ENCODE measurements at regions not wholly inside any gene's neighbourhood (a gene's known extent, or its start where the extent isn't known, plus 50 kb on each side); places are given as distances from the start of the nearest gene placed in this dataset.

DNA sequence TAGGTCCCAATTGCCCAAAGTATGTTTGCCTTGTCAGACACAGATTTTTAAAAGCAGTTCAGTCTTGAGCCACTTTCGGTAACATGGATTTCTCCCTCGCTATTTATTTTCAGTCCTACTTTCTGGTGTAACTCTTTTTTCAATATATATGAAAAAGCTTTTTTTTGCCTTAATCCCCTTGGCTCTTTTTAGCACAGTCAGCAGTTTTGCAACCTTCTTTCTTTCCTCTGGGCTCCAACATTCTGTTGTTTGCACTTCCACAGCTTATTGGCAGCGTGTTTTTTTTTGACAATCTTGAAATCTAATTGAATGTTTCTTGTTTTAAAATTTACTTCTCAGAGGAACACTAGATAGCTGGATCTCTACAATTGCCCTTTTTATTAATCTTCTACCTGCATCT, 429.3 kb upstream of the NBEA start:
- 92% methylated on average over 3 of the region's 3 CpGs for WGBS
- H3K27ac ChIP-seq (ENCODE audit: low read depth in 1 of 2, low read length in 1 of 2) = no peak overlapping the region
- DNase-seq (ENCODE audit: low read depth in 6 of 9, low spot score in 9 of 9) = no peak
- H3K27me3 ChIP-seq (ENCODE audit: control insufficient read depth in 2 of 2, insufficient read depth in 1 of 2, low read length in 1 of 2) = no peaks in the 10 kb centered on the region
- H3K9me3 ChIP-seq (ENCODE audit: control insufficient read depth in 2 of 2, insufficient read depth in 1 of 2, low read length in 1 of 2) = peaks cover 0 to 6% of the 10 kb centered on the region in 2 donors
- no peaks in the 10 kb centered on the region for H3K36me3 ChIP-seq (ENCODE audit: control insufficient read depth in 2 of 2, insufficient read depth in 2 of 2, low read length in 1 of 2)
- H3K4me1 ChIP-seq (ENCODE audit: control insufficient read depth in 2 of 2, insufficient read depth in 2 of 2, low read length in 2 of 2) = no peaks in the 10 kb centered on the region
- no peak overlapping the region for H3K4me3 ChIP-seq (ENCODE audit: low read length in 2 of 2)

DNA sequence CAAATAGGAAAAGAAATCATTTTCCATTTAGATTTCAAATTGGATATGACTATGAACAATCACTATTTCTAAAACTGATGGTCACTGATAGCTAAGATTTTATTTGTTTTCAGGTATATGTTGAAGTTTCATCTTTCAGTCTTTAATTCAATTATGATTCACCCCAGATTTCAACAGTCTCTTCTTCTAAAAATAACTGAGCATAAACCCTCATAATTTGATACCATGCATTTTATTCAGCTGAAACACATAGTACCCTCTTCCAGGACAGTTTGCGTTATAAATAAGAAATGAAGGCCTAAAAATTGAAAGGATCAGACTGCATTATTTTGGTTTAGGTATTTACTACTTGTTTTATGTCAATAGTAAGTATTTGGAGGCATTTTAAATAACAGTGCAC, 428.5 kb upstream of the NBEA start:
- DNase-seq (ENCODE audit: low read depth in 6 of 9, low spot score in 9 of 9) = no peak
- Histone ChIP-seq H3K4me1 (ENCODE audit: control insufficient read depth in 2 of 2, insufficient read depth in 2 of 2, low read length in 2 of 2) (no peaks in the 10 kb centered on the region), H3K27me3 (ENCODE audit: control insufficient read depth in 2 of 2, insufficient read depth in 1 of 2, low read length in 1 of 2) (no peaks in the 10 kb centered on the region), H3K27ac (ENCODE audit: low read depth in 1 of 2, low read length in 1 of 2) (no peak overlapping the region), H3K36me3 (ENCODE audit: control insufficient read depth in 2 of 2, insufficient read depth in 2 of 2, low read length in 1 of 2) (no peaks in the 10 kb centered on the region), H3K4me3 (ENCODE audit: low read length in 2 of 2) (no peak overlapping the region), H3K9me3 (ENCODE audit: control insufficient read depth in 2 of 2, insufficient read depth in 1 of 2, low read length in 1 of 2) (peaks cover 0 to 6% of the 10 kb centered on the region in 2 donors)
- 91% methylated on average over 1 of the region's 1 CpG for WGBS

DNA sequence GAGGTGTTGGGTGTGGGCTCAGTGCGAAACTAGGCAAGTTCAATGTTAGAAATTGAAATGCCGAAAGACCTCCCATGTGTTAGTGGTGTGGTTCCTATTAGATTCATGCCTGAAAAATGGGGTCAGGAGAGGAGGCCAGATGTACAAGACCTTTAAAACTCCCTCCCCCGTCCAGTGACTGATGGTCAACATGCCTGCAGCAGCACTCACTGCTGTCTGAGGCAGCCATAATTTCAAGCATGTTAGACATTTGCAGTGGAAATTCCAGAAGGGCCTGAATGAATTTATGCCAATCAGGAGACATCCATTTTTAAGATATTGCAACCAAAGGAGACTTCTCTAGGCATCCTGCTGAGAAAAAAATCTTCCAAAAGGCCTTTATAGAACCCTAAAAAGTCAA, 426.9 kb upstream of the NBEA start:
- H3K4me3 ChIP-seq (ENCODE audit: low read length in 2 of 2) = no peak overlapping the region
- peaks cover 0 to 6% of the 10 kb centered on the region in 2 donors for H3K9me3 ChIP-seq (ENCODE audit: control insufficient read depth in 2 of 2, insufficient read depth in 1 of 2, low read length in 1 of 2)
- no peaks in the 10 kb centered on the region for H3K4me1 ChIP-seq (ENCODE audit: control insufficient read depth in 2 of 2, insufficient read depth in 2 of 2, low read length in 2 of 2)
- H3K27ac ChIP-seq (ENCODE audit: low read depth in 1 of 2, low read length in 1 of 2) = no peak overlapping the region
- 98% methylated on average over 3 of the region's 3 CpGs for WGBS
- no peaks in the 10 kb centered on the region for H3K36me3 ChIP-seq (ENCODE audit: control insufficient read depth in 2 of 2, insufficient read depth in 2 of 2, low read length in 1 of 2)
- no peaks in the 10 kb centered on the region for H3K27me3 ChIP-seq (ENCODE audit: control insufficient read depth in 2 of 2, insufficient read depth in 1 of 2, low read length in 1 of 2)
- no peak for DNase-seq (ENCODE audit: low read depth in 6 of 9, low spot score in 9 of 9)

DNA sequence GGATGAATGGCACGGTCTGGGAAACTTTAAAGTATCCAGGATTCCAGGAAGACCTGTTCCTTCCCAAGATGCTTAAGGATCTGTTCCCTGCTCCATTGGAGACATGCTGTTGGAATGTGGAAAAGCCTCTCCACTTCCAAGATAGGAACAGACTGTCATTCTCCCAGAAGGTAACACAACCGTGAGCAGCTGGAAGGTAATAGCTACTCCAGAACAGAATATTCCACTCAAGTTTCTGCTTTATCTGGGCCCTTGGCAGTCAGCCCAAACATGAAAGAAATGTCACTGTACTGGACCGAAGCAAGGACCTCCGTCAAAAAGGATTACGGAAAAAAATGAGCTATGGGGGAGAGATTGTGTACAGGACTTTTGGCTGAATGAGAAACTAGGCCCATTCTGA, 420.9 kb upstream of the NBEA start:
- 93% methylated on average over 5 of the region's 5 CpGs for WGBS
- Histone ChIP-seq H3K27me3 (ENCODE audit: control insufficient read depth in 2 of 2, insufficient read depth in 1 of 2, low read length in 1 of 2) (no peaks in the 10 kb centered on the region), H3K36me3 (ENCODE audit: control insufficient read depth in 2 of 2, insufficient read depth in 2 of 2, low read length in 1 of 2) (no peaks in the 10 kb centered on the region)

DNA sequence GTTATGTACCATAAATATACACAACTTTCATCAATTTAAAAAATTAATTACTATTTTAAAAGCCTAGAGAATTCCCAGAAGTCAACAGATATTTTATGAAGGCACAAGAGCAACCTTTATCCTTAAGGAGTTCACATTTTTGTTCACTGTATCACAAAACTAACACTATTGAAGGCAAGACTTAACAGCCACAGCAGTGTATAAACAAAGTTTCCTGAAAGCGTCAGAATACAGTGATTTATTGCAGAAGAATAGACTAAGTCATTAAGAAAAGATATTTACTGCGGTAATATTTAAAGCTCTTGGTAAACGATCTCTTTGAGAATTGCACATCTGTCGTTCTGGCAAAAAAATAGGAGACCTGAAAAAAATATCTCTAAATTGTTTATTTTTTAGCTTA, 419.3 kb upstream of the NBEA start:
- no peak for DNase-seq (ENCODE audit: low read depth in 6 of 9, low spot score in 9 of 9)
- Histone ChIP-seq H3K4me3 (ENCODE audit: low read length in 2 of 2) (no peak overlapping the region), H3K36me3 (ENCODE audit: control insufficient read depth in 2 of 2, insufficient read depth in 2 of 2, low read length in 1 of 2) (no peaks in the 10 kb centered on the region), H3K27ac (ENCODE audit: low read depth in 1 of 2, low read length in 1 of 2) (no peak overlapping the region), H3K4me1 (ENCODE audit: control insufficient read depth in 2 of 2, insufficient read depth in 2 of 2, low read length in 2 of 2) (no peaks in the 10 kb centered on the region), H3K27me3 (ENCODE audit: control insufficient read depth in 2 of 2, insufficient read depth in 1 of 2, low read length in 1 of 2) (no peaks in the 10 kb centered on the region), H3K9me3 (ENCODE audit: control insufficient read depth in 2 of 2, insufficient read depth in 1 of 2, low read length in 1 of 2) (no peaks in the 10 kb centered on the region)
- 83% methylated on average over 4 of the region's 4 CpGs for WGBS

More for the DNA sequence above, 420.9 kb upstream of the NBEA start:
- Histone ChIP-seq H3K4me3 (ENCODE audit: low read length in 2 of 2) (no peak overlapping the region), H3K27ac (ENCODE audit: low read depth in 1 of 2, low read length in 1 of 2) (no peak overlapping the region), H3K4me1 (ENCODE audit: control insufficient read depth in 2 of 2, insufficient read depth in 2 of 2, low read length in 2 of 2) (no peaks in the 10 kb centered on the region), H3K9me3 (ENCODE audit: control insufficient read depth in 2 of 2, insufficient read depth in 1 of 2, low read length in 1 of 2) (no peaks in the 10 kb centered on the region)
- no peak for DNase-seq (ENCODE audit: low read depth in 6 of 9, low spot score in 9 of 9)

DNA sequence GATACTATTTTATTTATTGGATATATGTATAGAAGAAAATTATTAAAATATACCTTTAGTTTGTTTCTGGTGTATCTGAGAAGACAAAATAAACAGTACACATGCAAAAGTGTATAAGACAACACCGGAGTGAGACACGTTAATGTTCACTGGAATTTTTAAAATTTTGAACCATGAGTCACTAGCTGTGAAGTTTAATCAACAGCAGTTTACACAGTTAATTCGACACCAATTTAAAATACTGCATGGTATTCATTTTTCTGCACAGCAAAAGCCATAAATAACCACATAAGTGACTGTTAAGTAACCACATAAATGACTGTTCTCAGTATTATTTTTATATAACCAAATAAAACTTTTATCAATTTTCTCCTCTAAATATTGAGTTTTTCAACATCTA, 418.7 kb upstream of the NBEA start:
- Histone ChIP-seq H3K27me3 (ENCODE audit: control insufficient read depth in 2 of 2, insufficient read depth in 1 of 2, low read length in 1 of 2) (no peaks in the 10 kb centered on the region), H3K4me3 (ENCODE audit: low read length in 2 of 2) (no peak overlapping the region), H3K4me1 (ENCODE audit: control insufficient read depth in 2 of 2, insufficient read depth in 2 of 2, low read length in 2 of 2) (no peaks in the 10 kb centered on the region), H3K9me3 (ENCODE audit: control insufficient read depth in 2 of 2, insufficient read depth in 1 of 2, low read length in 1 of 2) (no peaks in the 10 kb centered on the region), H3K36me3 (ENCODE audit: control insufficient read depth in 2 of 2, insufficient read depth in 2 of 2, low read length in 1 of 2) (no peaks in the 10 kb centered on the region), H3K27ac (ENCODE audit: low read depth in 1 of 2, low read length in 1 of 2) (no peak overlapping the region)
- DNase-seq (ENCODE audit: low read depth in 6 of 9, low spot score in 9 of 9) = no peak
- 82% methylated on average over 3 of the region's 3 CpGs for WGBS

DNA sequence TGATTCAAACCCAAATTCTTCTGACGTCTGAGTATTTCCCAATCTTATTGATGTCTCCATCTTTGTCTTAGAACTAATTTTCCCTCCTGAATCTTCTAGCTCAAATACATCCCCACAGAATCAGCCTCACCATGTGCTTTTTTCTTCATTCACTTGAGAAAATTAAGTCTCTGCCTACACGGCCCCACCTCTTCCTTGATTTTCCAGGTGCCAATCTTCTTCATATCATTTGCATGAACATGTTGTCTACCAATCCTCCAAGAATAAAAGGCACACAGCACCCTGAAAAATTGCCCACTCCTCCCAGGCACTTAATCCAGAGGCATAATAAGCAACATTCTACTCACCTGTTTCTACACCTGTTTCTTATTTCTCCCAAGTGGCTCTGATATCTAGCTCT, 408.1 kb upstream of the NBEA start:
- no peak for DNase-seq (ENCODE audit: low read depth in 6 of 9, low spot score in 9 of 9)
- WGBS = 88% methylated on average over 2 of the region's 2 CpGs
- Histone ChIP-seq H3K27ac (ENCODE audit: low read depth in 1 of 2, low read length in 1 of 2) (no peak overlapping the region), H3K4me1 (ENCODE audit: control insufficient read depth in 2 of 2, insufficient read depth in 2 of 2, low read length in 2 of 2) (no peaks in the 10 kb centered on the region), H3K27me3 (ENCODE audit: control insufficient read depth in 2 of 2, insufficient read depth in 1 of 2, low read length in 1 of 2) (no peaks in the 10 kb centered on the region), H3K9me3 (ENCODE audit: control insufficient read depth in 2 of 2, insufficient read depth in 1 of 2, low read length in 1 of 2) (peaks cover 0 to 12% of the 10 kb centered on the region in 2 donors), H3K4me3 (ENCODE audit: low read length in 2 of 2) (no peak overlapping the region), H3K36me3 (ENCODE audit: control insufficient read depth in 2 of 2, insufficient read depth in 2 of 2, low read length in 1 of 2) (no peaks in the 10 kb centered on the region)

DNA sequence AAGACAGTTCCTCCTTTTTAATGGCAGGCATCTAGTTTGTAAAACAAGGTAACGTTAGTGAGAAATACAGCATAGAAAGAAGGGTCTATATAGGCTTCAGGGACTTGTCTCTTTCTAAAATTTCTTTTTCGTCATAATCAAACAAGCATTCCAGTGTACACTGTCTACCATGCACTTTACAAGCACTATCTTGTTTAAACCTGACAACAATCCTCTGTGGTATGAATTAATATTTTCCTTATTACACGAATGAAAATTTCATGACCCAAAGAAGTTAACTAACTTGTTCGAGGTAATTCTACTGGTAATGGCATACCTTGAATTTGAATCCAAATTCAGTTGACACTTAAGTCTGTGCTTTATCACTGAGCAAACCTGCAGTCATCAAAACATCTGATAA, 399.7 kb upstream of the NBEA start:
- H3K27me3 ChIP-seq (ENCODE audit: control insufficient read depth in 2 of 2, insufficient read depth in 1 of 2, low read length in 1 of 2) = no peaks in the 10 kb centered on the region
- H3K36me3 ChIP-seq (ENCODE audit: control insufficient read depth in 2 of 2, insufficient read depth in 2 of 2, low read length in 1 of 2) = no peaks in the 10 kb centered on the region
- no peaks in the 10 kb centered on the region for H3K4me1 ChIP-seq (ENCODE audit: control insufficient read depth in 2 of 2, insufficient read depth in 2 of 2, low read length in 2 of 2)
- no peaks in the 10 kb centered on the region for H3K9me3 ChIP-seq (ENCODE audit: control insufficient read depth in 2 of 2, insufficient read depth in 1 of 2, low read length in 1 of 2)
- 88% methylated on average over 4 of the region's 4 CpGs for WGBS
- no peak overlapping the region for H3K4me3 ChIP-seq (ENCODE audit: low read length in 2 of 2)
- no peak for DNase-seq (ENCODE audit: low read depth in 6 of 9, low spot score in 9 of 9)
- no peak overlapping the region for H3K27ac ChIP-seq (ENCODE audit: low read depth in 1 of 2, low read length in 1 of 2)

DNA sequence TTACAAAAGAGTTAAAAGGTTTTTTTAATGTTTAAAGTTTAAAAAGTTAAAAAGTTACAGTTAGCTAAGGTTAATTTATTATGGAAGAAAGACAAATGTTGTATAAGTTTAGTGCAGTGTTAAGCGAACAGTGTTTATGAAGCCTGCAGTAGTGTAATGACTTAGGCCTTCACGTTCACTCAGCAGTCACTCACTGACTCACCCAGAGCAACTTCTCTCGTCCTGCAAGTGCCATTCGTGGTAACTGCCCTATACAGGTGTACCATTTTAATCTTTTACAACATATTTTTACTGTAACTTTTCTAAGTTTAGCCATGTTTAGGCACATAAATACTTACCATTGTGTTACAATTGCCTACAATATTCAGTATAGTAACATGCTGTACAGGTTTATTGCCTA, 398.2 kb upstream of the NBEA start:
- H3K27ac ChIP-seq (ENCODE audit: low read depth in 1 of 2, low read length in 1 of 2) = no peak overlapping the region
- H3K4me1 ChIP-seq (ENCODE audit: control insufficient read depth in 2 of 2, insufficient read depth in 2 of 2, low read length in 2 of 2) = no peaks in the 10 kb centered on the region
- H3K9me3 ChIP-seq (ENCODE audit: control insufficient read depth in 2 of 2, insufficient read depth in 1 of 2, low read length in 1 of 2) = no peaks in the 10 kb centered on the region
- WGBS = 90% methylated on average over 4 of the region's 4 CpGs
- H3K4me3 ChIP-seq (ENCODE audit: low read length in 2 of 2) = no peak overlapping the region
- no peaks in the 10 kb centered on the region for H3K36me3 ChIP-seq (ENCODE audit: control insufficient read depth in 2 of 2, insufficient read depth in 2 of 2, low read length in 1 of 2)
- H3K27me3 ChIP-seq (ENCODE audit: control insufficient read depth in 2 of 2, insufficient read depth in 1 of 2, low read length in 1 of 2) = no peaks in the 10 kb centered on the region
- no peak for DNase-seq (ENCODE audit: low read depth in 6 of 9, low spot score in 9 of 9)

DNA sequence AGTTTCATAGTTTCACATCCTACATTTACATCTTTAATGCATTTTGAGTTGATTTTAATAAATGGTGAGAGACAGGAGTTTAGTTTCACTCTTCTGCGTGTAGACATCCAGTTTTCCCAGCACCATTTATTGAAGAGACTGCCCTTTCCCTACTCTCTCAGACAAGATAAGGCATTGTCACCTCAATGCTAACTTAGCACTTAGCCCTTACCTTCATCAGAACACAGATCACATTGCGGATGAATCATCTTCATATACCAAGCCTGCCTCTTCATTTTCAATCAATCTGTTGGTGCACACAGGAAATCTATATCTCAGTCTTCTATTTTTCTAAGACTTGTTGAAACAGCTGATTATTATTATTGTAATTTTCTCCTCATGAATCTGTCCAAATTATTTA, 396.6 kb upstream of the NBEA start:
- no peaks in the 10 kb centered on the region for H3K9me3 ChIP-seq (ENCODE audit: control insufficient read depth in 2 of 2, insufficient read depth in 1 of 2, low read length in 1 of 2)
- H3K4me3 ChIP-seq (ENCODE audit: low read length in 2 of 2) = no peak overlapping the region
- no peak for DNase-seq (ENCODE audit: low read depth in 6 of 9, low spot score in 9 of 9)
- no peak overlapping the region for H3K27ac ChIP-seq (ENCODE audit: low read depth in 1 of 2, low read length in 1 of 2)
- 95% methylated on average over 2 of the region's 2 CpGs for WGBS
- H3K36me3 ChIP-seq (ENCODE audit: control insufficient read depth in 2 of 2, insufficient read depth in 2 of 2, low read length in 1 of 2) = no peaks in the 10 kb centered on the region
- H3K27me3 ChIP-seq (ENCODE audit: control insufficient read depth in 2 of 2, insufficient read depth in 1 of 2, low read length in 1 of 2) = no peaks in the 10 kb centered on the region
- H3K4me1 ChIP-seq (ENCODE audit: control insufficient read depth in 2 of 2, insufficient read depth in 2 of 2, low read length in 2 of 2) = no peaks in the 10 kb centered on the region

Measured in thymus (tissue), 11 donors.